ENCODE measurements at regions not wholly inside any gene's neighbourhood (a gene's known extent, or its start where the extent isn't known, plus 50 kb on each side); places are given as distances from the start of the nearest gene placed in this dataset.

GRCh38 chr5:68161156-68161555 is 54.4 kb upstream of the PIK3R1 start:
- DNase-seq = no peak

DNA sequence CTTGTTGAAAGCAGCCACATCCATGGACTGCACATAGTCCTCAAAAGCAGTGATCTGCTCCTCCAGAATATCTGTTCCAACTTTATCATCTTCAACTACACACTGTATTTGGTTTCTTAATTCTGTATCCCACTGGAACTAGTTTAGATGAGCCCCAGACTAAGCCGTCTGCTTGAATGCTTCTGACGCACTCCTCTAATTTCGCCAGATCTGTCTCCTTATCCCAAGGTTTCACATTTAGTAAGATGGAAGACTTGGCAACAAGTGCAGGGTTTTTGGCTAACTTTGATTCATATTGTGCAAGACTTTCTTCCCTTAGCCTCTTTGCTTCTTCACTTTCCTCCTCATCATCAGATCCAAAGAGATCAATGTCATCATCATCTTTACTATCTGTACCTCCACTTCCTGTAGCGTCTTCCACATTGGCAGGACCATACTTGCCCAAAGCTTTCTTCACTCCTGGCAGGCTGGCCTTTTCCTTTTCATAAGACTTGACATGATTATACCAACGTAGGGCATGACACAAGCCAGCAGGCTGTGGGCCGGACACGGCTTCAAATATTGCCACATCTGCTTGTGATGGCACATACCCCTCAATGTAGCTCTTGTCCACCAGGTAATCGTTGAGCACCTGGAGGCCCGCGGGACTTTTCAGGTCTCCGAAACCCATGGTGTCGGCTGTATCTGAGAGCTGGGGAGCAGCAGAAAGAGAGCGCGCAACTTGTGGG is 56.2 kb upstream of the PIK3R1 start:
- DNase-seq = no peak

- DNase-seq = no peak
These were observed 59.6 kb upstream of the PIK3R1 start for GRCh38 chr5:68155940-68156339.

GRCh38 chr5:68154119-68154857 is 61.3 kb upstream of the PIK3R1 start:
- DNase-seq = no peak

GRCh38 chr5:68151812-68152211 is 63.7 kb upstream of the PIK3R1 start:
- no peak for DNase-seq

GRCh38 chr5:68149189-68149588 is 66.4 kb upstream of the PIK3R1 start:
- no peak for DNase-seq

DNA sequence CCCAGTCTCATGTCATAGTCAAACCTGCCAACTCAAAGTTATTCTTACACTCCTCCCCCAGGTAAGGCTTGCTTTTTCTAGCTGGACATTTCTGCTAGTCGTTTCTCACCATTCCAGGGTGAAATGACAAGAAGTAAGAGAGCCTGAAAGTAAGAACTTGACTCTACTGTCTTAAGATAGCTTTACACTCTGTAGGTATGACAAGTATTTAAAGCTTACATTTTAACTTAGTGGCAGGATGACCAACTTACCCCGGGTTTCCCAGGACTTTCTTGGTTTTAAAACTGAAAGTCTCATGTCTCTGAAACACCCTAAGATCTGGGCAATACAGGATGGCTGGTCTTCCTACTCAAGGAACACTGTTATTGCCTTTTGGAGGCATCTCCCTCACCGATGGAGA is 67.5 kb upstream of the PIK3R1 start:
- no peak for DNase-seq

- DNase-seq = no peak
These were observed 67.9 kb upstream of the PIK3R1 start for GRCh38 chr5:68147659-68148058.

DNA sequence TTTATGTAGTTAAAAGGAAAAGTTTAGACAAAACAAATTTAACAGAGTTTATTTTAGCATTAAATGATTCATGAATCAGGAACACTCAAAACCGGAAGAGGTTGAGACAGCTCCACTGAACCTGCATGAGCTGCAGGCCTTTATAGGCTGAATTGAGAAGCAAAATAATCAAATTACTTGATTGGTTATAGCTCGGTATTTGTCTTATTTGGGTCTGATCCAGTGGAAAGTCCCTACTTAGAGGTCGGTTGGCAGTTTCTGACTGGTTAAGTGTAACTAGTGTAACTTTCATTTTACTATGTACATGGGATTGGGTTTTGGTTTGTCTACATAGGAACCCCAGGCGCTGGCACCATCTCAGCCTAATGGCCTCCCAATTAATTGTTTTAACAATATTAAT is 74.1 kb upstream of the PIK3R1 start:
- no peak for DNase-seq

DNA sequence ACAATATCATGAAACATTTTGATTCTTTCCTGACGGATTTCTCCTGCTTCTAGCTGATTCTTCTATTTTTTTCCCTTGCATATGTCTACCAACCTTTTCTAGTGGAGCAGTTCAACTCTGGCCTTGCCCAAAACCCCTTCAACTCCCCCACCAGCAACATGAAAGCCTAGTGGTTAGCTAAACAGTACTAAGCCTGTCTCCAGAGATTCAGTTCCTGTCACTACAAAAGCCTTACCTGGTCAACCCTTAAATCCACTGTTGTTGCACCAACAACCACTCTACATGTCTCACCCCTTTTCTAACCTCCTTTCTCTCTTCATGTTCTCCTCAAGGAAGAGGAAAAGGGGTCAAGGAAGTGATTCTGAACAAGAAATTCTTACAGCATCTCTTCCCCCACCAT is 74.8 kb upstream of the PIK3R1 start:
- DNase-seq = no peak

DNA sequence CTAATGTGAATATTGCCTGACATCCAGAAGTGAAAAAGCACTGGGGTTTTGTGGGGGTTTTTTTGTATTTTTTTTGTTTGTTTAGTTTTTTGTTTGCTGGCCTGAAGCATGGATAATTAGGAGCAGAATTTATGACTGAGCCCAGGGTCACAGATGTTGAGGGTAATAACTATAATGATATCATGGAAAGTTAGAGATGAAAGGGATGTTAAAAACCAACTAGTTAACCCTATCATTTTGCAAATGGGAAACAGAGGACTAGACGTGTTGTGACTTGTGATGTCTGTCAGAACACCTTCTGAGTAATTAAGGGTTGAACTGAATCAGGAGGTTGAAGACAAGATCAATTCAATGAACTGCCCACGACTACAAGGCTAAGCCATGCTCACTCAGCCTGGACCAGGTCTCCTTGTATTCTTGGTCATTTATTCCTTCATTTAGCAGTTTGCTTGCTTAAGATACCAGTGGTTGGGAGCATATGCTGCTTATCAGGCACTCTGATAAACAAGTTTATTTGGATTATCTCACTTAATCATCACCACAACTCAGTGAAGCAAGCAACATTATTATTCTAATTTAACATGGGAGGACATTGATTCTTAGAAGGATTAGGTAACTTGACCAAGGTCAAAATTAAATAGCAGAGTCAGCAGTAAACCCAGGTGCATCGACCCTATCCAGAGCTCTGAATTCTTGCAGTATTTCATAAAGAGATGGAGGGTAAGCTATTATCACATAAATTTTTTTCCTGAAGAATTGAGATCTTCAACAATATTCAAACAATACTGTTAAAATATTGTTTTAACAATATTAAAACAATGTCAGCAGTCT is 75.7 kb upstream of the PIK3R1 start:
- no peak for DNase-seq

GRCh38 chr5:68137511-68138140 is 77.9 kb upstream of the PIK3R1 start:
- no peak for DNase-seq

DNA sequence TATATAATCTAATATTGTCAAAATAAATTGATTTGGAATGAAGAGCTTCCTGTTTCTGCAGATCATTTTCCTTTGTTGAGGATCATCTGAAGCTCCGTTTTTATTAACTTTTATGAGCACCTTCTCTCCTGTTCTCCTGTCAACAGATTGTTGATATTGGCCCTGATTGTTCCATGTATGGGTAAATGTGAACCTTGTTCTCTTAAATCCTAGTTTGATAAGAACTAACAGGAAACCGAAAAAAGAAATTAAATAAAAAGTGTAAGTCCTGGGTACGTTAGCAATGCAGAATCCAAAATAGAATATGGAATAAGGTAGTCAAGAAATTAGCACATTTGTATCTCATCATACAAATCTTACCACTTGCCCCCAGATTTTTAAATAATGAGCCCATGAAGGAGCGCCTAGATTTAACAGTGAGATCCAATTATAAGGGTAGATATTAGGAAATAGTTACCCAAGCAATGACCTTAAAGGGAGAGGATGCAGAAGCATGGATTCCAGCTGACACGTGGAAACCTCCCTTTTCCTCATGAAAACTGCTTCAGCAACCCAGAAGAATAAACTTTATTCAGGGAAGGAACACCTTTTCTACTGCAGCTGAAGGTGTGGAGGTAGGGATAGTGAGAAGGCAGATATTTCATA is 80.8 kb upstream of the PIK3R1 start:
- DNase-seq = no peak

DNA sequence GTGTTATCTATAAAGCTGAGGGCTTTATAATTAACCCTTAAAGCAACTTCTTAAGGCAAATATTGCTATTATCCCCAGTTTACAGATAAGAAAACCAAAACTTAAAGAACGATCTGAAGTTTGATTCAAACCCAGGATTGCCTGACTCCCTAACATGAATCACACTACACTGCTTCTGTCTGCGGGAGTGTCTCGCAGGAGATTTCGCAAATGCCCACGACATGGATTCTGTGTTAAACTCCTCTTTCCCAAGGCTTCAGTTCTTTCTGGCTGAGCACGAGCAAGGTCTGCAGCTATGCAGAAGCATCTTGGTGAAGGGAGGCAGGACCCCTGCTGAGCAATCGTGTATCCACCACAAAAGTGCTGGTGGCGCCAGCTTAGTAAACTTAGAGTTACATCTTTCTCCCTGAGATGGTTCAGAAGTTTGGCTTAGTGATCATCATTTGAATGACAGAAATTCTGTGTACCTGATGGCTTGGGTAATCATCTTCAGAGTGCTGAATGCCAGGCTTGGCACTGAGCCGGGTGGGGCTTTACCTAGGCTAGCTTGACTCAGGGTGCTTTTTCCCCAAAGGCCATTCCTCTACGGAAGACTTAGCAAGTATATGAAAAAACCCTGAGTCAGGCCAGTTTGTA is 81.4 kb upstream of the PIK3R1 start:
- DNase-seq = no peak

DNA sequence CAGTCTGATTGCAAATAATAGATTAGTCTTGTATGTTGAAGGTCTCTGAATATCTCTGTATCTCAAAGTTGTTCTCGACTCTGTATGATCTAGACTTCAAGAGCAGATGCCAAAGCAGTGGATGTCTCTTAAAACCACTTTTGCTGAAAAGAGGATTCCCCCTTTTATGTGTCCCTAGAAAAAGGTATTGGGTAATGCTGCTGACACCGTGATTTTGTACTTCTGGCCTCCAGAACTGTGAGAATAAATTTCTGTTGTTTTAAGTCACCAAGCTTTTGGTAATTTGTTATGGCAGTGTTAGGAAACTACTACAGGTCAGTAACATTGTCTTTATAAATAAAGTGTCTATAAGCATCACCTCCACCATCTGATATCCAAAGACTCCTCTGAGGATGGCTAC is 85.3 kb upstream of the PIK3R1 start:
- no peak for DNase-seq

DNA sequence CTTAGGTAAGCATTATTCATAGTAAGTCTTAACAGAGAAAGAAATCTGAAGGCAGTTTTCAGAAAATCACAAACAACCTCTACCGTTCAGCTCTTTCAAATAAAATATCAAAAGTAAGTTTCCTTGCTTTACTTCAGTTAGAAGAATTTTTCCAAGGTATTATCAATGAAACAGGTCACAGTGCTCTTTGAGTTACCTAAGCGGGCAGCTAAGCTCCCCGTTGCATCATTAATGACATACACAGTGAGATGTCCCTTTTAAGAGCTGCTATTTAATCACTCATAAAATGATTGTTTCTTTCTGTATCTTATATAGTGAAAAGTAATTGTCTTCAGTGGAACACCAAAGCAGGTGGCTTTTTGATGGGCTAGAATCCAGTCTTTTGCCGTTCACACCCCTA is 86.2 kb upstream of the PIK3R1 start:
- no peak for DNase-seq

DNA sequence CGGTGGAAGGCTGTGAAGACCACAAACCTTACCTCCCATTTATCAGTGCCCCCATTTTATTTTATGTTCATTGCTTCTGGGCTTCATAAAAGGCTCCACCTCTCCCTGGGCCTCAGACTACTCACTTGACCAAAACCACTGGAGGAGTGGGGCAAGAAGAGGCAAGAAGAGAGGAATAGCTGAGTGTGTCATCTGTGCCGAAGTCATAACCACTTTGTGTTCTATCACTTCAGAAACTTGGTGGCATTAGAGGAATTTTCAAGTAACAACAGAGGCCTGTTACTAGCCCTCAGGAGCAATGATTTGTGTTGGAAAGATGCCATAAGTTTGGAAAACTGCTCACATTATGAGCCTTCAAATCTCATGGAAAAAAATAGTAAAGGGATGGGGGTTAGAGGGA is 88.7 kb upstream of the PIK3R1 start:
- no peak for DNase-seq

DNA sequence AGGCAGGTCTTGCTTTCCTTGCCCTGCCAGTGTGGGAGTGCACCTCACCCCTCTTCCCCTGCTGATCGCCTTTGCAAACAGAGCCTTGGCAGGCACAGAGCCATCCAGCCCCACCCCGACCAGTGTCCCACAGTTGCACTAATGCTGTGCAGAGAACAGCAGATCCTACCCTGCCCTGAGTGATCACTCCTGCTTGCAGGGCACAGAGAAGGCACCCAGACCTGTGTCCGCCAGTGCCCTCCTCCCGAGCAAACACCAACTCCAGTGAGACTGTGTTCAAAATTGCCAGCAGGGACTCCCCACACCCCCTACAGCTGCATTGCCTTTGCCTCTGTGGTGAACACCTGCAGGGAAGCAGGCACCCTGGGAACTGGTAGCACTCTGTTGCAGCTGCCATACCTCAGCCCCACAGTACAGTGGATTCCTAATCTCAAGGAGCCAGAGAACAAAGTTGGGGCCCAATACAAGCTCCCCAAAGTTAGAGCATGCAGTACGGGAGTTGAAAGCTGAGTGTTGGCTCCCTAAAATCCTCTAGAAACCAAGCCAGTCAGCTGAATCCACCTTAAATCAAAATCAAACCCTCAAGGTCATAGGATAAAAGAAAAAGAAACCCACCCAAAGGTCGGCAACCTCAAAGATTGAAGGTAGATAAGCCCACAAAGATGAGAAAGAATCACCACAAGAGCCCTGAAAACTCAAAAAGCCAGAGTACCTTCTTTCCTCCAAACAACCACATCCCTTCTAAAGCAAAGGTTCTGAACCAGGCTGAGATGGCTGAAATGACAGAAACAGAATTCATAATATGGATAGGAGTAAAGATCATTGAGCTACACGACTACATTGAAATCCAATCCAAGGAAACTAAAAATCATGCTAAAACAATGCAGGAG is 92.9 kb upstream of the PIK3R1 start:
- DNase-seq = no peak

DNA sequence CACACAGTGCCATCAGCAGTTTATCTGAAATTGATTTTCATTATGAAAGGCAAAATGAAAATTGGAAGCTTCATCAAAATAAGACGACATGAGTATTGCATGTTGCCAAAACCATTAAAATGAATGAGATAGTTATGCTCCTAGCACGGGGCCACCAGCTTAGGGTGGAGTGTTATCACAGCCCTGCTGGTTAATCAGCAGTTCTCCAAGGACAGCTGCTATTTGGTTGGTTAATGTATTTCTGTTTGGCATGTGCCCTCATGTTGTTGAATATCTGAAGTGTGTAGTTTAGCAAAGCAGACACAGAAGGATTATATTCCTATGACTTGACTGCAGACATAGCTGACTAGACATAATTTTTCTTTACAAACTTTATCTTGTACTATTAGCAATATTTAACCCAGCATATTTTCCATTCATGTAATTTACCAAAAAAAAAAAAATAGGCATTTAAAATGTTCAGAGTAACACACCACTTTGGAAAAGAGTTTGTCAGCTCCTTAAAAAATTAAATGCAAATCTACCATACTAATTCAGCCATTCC is 98.6 kb upstream of the PIK3R1 start:
- DNase-seq = no peak

DNA sequence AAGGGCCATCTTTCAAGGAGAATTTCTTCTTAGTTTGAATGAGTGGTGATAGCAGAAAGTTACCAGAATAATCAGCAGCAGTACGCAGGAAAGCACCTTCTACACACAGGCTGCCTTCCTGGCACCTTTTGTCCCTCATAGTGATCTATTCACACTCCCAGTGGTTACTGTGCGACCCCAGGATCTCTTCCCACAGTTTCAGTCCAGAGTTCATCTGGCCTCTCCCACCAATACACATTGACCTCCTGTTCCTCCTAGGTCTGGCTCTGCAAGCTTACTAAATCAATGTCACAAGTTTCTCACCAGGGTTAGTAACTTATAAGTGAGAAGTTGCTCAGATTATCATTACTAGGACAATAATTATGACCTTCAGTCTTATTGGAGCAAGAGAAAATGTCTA is 99.1 kb upstream of the PIK3R1 start:
- DNase-seq = no peak

DNA sequence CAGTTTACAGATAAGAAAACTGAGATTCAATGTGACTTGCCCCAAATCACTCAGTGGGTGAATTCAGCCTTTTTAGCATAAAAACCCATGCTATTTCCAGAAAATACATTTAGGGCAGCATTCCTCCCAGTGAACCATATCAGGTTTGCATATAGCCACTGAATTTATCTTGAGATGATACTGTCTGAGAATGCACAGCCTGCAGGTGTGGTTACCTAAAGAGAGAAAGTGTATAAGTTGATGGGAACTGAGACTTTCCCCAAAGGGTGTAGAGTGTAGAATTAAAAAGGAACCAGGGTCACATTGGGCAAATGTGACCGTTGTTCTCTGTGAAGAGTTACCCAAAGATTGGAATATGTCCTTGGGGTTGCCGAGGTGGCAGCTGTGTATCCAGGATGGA is 100.0 kb upstream of the PIK3R1 start:
- no peak for DNase-seq

All from NCI-H2029 (cell line).